ENCODE measurements at regions not wholly inside any gene's neighbourhood (a gene's known extent, or its start where the extent isn't known, plus 50 kb on each side); places are given as distances from the start of the nearest gene placed in this dataset.
A peak's percentile ranks its signal among the peaks of the same experiment; 100 is the strongest.
"Not testable (repeated sequence)": the region's sequence is repeated elsewhere in the genome, so short reads cannot be mapped to it uniquely, and the experiment has no call there.

DNA sequence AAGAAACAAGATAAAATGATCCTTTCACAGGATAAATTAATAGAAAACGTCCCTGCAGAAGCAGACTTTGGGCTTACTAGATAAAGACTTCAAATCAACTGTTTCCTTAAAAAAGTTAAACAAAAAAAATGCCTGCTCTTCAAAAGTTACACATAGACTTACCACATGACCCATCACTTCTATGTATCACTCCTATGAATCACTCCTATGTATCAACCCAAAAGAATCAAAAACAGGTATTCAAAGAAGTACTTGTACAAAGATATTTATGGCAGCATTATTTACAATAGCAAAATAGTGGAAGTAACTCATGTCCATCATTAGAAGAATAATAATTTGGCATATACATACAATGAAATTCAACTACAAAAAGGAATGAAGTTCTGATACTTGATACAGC is 56.3 kb upstream of the PRDM9 start:
- DNase-seq: no peak

GRCh38 chr5:23450187-23450586 is 57.2 kb upstream of the PRDM9 start:
- no peak for DNase-seq

GRCh38 chr5:23448627-23449026 is 58.8 kb upstream of the PRDM9 start:
- DNase-seq: no peak

DNA sequence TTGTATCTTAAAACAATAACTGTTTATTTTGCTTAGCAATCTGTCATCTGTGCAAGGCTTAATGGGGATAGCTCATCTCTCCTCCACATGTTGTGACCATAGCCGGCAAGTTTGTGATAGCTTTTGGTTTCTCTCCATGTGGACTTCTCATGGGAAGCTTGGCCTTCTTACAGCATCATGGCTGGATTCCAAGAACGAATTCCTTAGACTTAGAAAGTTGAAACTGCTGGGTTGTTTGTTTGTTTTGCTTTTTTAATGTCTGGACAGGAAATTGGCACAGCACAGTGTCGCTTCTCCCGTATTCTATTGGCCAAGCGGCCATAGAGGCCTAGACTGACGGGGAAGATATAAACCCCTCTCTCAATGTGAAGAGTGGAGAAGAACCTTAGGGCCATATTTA is 61.0 kb upstream of the PRDM9 start:
- no peak for DNase-seq

GRCh38 chr5:23445573-23445972 is 61.8 kb upstream of the PRDM9 start:
- DNase-seq: no peak

GRCh38 chr5:23440703-23441102 is 66.7 kb upstream of the PRDM9 start:
- no peak for DNase-seq

GRCh38 chr5:23437011-23437410 is 70.4 kb upstream of the PRDM9 start:
- no peak for DNase-seq

- DNase-seq: no peak
Observed at GRCh38 chr5:23433534-23434315, 73.7 kb upstream of the PRDM9 start.

GRCh38 chr5:23428705-23429104 is 78.7 kb upstream of the PRDM9 start:
- no peak for DNase-seq

- not testable (repeated sequence) for DNase-seq
Observed at GRCh38 chr5:23420214-23420613, 87.2 kb upstream of the PRDM9 start.

GRCh38 chr5:23419115-23419514 is 88.3 kb upstream of the PRDM9 start:
- peak; percentile 10 for DNase-seq

DNA sequence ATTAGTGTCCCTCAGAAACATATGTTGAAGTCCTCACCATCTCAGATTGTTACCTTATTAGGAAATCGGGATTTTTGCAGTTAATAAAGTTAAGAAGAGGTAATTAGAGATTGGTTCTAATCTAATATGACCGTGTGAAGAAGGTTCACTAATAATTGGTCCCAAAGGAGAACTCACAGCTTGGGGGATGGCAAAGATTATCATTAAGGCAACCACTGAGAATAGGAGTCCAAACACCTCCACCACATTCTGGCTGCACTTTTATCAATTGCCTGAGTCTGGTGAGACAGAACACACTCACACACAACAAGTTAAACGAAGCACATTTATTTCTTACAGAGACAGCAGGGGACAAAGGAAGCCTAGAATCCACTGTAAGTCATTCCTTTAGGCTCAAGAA is 94.9 kb upstream of the PRDM9 start:
- no peak for DNase-seq

GRCh38 chr5:23411994-23412393 is 95.4 kb upstream of the PRDM9 start:
- no peak for DNase-seq

DNA sequence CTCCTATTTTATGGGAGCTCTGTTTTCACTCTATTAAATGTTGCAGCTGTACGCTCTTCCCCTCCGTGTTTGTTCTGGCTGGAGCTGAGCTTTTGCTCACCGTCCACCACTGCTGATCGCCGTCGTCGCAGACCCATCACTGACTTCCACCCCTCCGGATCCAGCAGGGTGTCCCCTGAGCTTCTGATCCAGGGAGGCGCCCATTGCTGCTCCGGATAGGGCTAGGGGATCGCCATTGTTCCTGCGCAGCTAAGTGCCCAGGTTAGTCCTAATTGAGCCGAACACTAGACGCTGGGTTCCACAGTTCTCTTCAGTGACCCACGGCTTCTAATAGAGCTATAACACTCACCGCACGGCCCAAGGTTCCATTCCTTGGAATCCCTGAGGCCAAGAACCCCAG is 96.2 kb upstream of the PRDM9 start:
- DNase-seq: no peak

GRCh38 chr5:23410775-23411174 is 96.6 kb upstream of the PRDM9 start:
- not testable (repeated sequence) for DNase-seq

DNA sequence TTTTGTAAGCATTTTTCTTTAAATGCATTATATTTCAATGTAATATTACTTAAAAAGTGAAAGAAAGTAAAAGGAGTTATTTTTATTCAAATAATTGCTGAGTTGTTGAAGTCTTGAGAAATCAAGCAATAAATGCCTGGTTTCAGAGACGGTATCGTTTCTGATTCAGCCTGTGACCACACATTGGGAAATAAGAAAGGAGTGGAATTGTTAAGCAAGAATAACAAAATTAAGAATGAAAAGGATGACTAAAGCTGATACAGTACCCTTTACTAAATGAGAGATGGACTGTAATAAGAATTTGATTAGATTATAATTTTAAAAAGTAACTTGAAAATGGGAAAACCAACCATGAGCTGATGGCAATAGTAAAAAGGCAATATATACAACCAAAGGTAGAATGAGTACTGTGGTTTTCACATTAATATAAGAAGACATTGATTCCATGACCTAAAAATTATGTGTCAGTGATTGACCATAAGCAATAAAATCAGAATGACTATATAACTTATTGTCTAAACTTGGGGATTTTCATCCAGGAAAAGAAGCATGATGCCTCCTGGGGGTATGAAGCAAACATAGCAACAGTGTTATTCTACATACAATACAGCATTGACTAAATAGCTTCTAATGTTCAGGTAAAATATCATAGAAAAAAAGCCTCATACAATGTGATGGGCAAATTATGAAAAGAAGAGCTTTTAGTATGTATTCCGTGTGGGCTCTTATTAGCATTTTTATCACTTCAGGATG is 101.9 kb upstream of the PRDM9 start:
- no peak for DNase-seq

DNA sequence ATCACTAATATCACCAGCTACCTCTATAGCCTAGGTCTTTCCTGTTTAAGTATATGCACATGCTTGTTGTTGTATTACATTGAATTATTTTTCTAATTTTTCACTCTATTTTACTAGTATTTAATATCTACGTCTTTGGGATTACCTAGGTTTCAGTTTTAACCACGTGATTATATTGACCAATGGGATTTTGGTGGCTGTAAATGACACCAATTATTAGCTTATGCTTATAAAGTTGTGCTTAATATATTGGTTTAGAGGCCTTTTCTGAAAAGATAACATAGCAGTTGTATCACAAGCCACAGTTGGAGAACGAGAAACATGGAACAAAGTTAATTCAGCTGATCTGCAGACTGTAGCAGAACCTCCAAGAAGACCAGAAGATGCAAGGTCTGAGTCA is 104.8 kb upstream of the PRDM9 start:
- DNase-seq: no peak

- DNase-seq: no peak
Observed at GRCh38 chr5:23400951-23401350, 106.5 kb upstream of the PRDM9 start.

DNA sequence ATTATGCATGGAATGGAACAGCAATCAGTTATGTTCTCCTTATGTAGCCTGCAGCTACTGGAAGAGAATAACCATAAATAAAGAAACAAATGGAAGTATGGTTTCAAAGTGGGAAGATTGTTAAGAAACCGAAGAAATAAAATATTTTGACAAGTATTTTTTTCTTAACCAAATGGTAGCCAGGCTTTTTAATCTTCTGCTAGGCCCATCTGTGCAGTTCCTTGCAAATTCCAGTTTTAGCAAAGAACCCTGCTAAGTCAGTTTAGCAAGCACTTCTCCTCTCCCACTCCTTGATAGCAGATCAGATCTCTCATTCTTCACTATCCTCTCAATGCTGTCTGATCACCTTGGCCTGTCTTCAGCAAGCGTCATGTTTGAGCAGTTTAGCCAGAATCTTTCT is 111.1 kb upstream of the PRDM9 start:
- no peak for DNase-seq

DNA sequence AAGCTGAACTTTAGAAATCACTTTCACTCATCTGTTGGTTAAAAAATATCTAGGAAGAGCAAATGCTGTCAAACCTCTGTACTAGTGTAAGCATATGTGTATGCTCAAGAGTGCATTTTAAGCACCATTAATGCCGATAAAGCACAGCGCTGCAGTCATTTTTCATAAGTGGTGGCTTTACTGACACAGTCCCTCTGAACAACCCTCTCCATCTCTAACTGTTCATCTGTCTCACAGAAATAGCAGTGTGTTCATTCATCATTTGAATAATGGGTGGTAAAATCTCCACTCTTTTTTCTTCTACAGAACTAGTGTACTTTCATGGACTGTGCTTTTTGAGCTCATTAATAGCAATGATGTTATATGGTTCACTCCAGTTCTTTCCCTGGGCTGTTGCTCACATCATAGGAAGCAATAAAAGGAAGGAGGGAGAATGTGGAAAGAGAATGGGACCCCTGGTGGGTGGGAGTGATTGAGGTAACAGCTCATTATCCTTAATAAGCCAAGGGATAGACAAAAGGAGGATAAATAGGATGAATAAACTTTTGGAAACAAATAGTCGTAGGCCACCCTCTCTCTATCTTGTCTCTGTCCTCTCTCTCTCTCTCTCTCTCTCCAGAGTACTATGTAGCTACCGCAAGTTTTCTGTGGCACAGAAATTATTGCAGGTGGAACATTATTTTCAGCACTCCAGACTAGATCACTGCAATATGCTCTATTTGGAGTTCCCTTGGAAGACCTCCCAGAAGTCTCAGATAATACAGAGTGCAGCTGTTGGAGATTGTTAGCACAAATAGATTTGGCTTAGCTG is 117.9 kb upstream of the PRDM9 start:
- DNase-seq: no peak

- DNase-seq: no peak
Observed at GRCh38 chr5:23385036-23385435, 122.4 kb upstream of the PRDM9 start.

GRCh38 chr5:23372177-23372576 is 135.2 kb upstream of the PRDM9 start:
- no peak for DNase-seq

DNA sequence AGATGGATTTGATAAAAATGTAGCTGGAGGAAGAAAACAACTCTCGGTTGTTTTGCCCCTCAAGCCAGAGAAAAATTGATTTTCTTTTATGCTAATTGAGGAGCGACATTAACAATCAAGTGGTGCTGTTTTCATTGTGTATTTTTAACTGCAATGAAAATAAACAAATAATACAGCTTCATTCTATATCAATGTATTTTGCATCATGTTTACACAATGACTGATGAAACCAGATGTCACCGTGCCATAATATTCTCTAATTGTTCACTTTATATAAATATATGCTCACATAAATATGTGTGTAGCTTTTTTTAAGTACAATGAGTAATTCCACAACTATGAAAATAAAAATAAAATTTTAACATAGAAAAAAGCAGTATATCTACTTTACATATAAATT is 139.0 kb upstream of the PRDM9 start:
- DNase-seq: no peak

DNA sequence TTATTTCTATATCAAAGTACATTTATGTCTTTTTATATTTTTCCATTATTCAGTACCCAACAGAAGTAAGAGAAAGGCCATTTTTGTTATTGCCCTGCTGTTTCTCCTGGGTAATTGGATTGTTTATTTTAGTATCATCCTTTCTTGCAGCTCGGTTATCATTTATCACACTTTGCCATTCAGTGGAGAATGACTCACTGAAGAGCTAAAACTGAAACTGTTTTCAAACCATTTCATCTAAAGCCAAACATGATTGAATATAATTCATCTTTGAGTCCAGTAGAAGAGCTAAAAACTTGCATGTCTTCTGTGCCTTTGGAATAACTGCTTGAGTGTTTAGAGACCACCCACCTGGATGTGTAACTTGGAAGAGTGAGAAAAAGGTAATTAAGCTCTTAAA is 139.5 kb upstream of the PRDM9 start:
- DNase-seq: no peak
